GM21528 (cell line): ENCODE measurements at regions not wholly inside any gene's neighbourhood (a gene's known extent, or its start where the extent isn't known, plus 50 kb on each side); places are given as distances from the start of the nearest gene placed in this dataset.

Experiments
- ATAC-seq: cut with Tn5 transposase; IDR thresholded peaks from one replicate; pipeline ENCODE4 v1.9.1; 2021; ENCODE audit warnings: mild to moderate bottlenecking, moderate library complexity; ENCODE audit not compliant: unreplicated experiment, low FRiP score

- ATAC-seq: no peak
Observed at GRCh38 chr20:51306081-51306480, 236.4 kb downstream of the NFATC2 start.

- no peak for ATAC-seq
Observed at GRCh38 chr20:51305316-51306052, 237.0 kb downstream of the NFATC2 start.

GRCh38 chr20:51303731-51304670 is 238.5 kb downstream of the NFATC2 start:
- ATAC-seq: no peak

- no peak for ATAC-seq
Observed at GRCh38 chr20:51301026-51301425, 241.5 kb downstream of the NFATC2 start.

- ATAC-seq: no peak
Observed at GRCh38 chr20:51300104-51300503, 242.4 kb downstream of the NFATC2 start.

GRCh38 chr20:51299413-51299812 is 243.1 kb downstream of the NFATC2 start:
- no peak for ATAC-seq

GRCh38 chr20:51298141-51298749 is 244.3 kb downstream of the NFATC2 start:
- ATAC-seq: no peak

GRCh38 chr20:51287628-51288413 is 254.7 kb downstream of the NFATC2 start:
- ATAC-seq: no peak

- ATAC-seq: no peak
Observed at GRCh38 chr20:51286758-51287157, 255.8 kb downstream of the NFATC2 start.

- ATAC-seq: no peak
Observed at GRCh38 chr20:51285684-51286083, 256.8 kb downstream of the NFATC2 start.

GRCh38 chr20:51284871-51285270 is 257.6 kb downstream of the NFATC2 start:
- no peak for ATAC-seq

GRCh38 chr20:51284176-51284575 is 258.3 kb downstream of the NFATC2 start:
- no peak for ATAC-seq

GRCh38 chr20:51281521-51281920 is 258.6 kb upstream of the KCNG1 start:
- ATAC-seq: no peak

- ATAC-seq: no peak
Observed at GRCh38 chr20:51280047-51280446, 257.1 kb upstream of the KCNG1 start.

GRCh38 chr20:51277961-51278360 is 255.1 kb upstream of the KCNG1 start:
- ATAC-seq: no peak

- no peak for ATAC-seq
Observed at GRCh38 chr20:51276296-51276695, 253.4 kb upstream of the KCNG1 start.

- ATAC-seq: no peak
Observed at GRCh38 chr20:51275826-51276225, 252.9 kb upstream of the KCNG1 start.

- ATAC-seq: no peak
Observed at GRCh38 chr20:51275181-51275580, 252.3 kb upstream of the KCNG1 start.

GRCh38 chr20:51272401-51272800 is 249.5 kb upstream of the KCNG1 start:
- no peak for ATAC-seq

GRCh38 chr20:51271931-51272330 is 249.0 kb upstream of the KCNG1 start:
- ATAC-seq: no peak
